Ovary (tissue), 3 donors: ENCODE measurements at regions not wholly inside any gene's neighbourhood (a gene's known extent, or its start where the extent isn't known, plus 50 kb on each side); places are given as distances from the start of the nearest gene placed in this dataset.

Experiments used
- CTCF ChIP-seq, 3 donors: fragments of 450-650 bp in 2 of 3; fragments of 200-600 bp in 1 of 3; IDR thresholded peaks; one replicate each; pipeline versions ENCODE4 v1.5.1 to v1.8.0; 2016 to 2022; ENCODE audit warnings: antibody characterized with exemption in 3 of 3, mild to moderate bottlenecking in 1 of 3
- POLR2A ChIP-seq: fragments of 450-650 bp; IDR thresholded peaks from one replicate; pipeline ENCODE4 v1.6.1; 2017; ENCODE audit warnings: antibody characterized with exemption, mild to moderate bottlenecking, moderate library complexity
- donor health status: DM: no; HTN: no; CAD: no.

- TF ChIP-seq CTCF (IDR thresholded peaks at IDR 0.05) (no peak), POLR2A (no peak)
These were observed 168.0 kb downstream of the AHSP start for GRCh38 chr16:31695667-31696066.
